IPS-18c (cell line): ENCODE measurements at regions not wholly inside any gene's neighbourhood (a gene's known extent, or its start where the extent isn't known, plus 50 kb on each side); places are given as distances from the start of the nearest gene placed in this dataset.

Source experiments
- H3K4me3 ChIP-seq: 2 replicates; pipeline ENCODE4 v1.7.0; 2013; ENCODE audit warnings: low read depth, mild to moderate bottlenecking, low read length, moderate library complexity; ENCODE audit not compliant: insufficient read depth
- H3K9me3 ChIP-seq: one replicate; pipeline ENCODE4 v1.6.1; 2013; ENCODE audit warnings: mild to moderate bottlenecking, low read length, moderate library complexity; ENCODE audit not compliant: control insufficient read depth, insufficient read depth

- Histone ChIP-seq H3K4me3 (no peak overlapping the region), H3K9me3 (peaks cover 2% of the 10 kb centered on the region)
These were observed 166.6 kb downstream of the EFNB1 start for GRCh38 chrX:68995386-68995779.

GRCh38 chrX:68994891-68995255 is 166.1 kb downstream of the EFNB1 start:
- H3K9me3 ChIP-seq = peaks cover 2% of the 10 kb centered on the region
- no peak overlapping the region for H3K4me3 ChIP-seq

GRCh38 chrX:68994135-68994890 is 165.5 kb downstream of the EFNB1 start:
- Histone ChIP-seq H3K9me3 (peaks cover 2% of the 10 kb centered on the region), H3K4me3 (no peak overlapping the region)

GRCh38 chrX:68992821-68993397 is 164.1 kb downstream of the EFNB1 start:
- H3K9me3 ChIP-seq = peaks cover 6% of the 10 kb centered on the region
- no peak overlapping the region for H3K4me3 ChIP-seq

- Histone ChIP-seq H3K9me3 (peaks cover 8% of the 10 kb centered on the region), H3K4me3 (no peak overlapping the region)
These were observed 163.0 kb downstream of the EFNB1 start for GRCh38 chrX:68991691-68992345.

- Histone ChIP-seq H3K4me3 (no peak overlapping the region), H3K9me3 (peaks cover 6% of the 10 kb centered on the region)
These were observed 162.1 kb downstream of the EFNB1 start for GRCh38 chrX:68990948-68991347.

GRCh38 chrX:68989865-68990606 is 161.2 kb downstream of the EFNB1 start:
- H3K4me3 ChIP-seq = no peak overlapping the region
- H3K9me3 ChIP-seq = peaks cover 6% of the 10 kb centered on the region

GRCh38 chrX:68989456-68989855 is 160.6 kb downstream of the EFNB1 start:
- peaks cover 6% of the 10 kb centered on the region for H3K9me3 ChIP-seq
- no peak overlapping the region for H3K4me3 ChIP-seq

GRCh38 chrX:68988865-68989264 is 160.0 kb downstream of the EFNB1 start:
- H3K9me3 ChIP-seq = peaks cover 6% of the 10 kb centered on the region
- no peak overlapping the region for H3K4me3 ChIP-seq

GRCh38 chrX:68985135-68985755 is 156.4 kb downstream of the EFNB1 start:
- Histone ChIP-seq H3K4me3 (no peak overlapping the region), H3K9me3 (peaks cover 6% of the 10 kb centered on the region)

- Histone ChIP-seq H3K4me3 (no peak overlapping the region), H3K9me3 (peaks cover 8% of the 10 kb centered on the region)
These were observed 154.4 kb downstream of the EFNB1 start for GRCh38 chrX:68983004-68983857.

GRCh38 chrX:68982476-68982875 is 153.7 kb downstream of the EFNB1 start:
- peaks cover 5% of the 10 kb centered on the region for H3K9me3 ChIP-seq

GRCh38 chrX:68980906-68981616 is 152.2 kb downstream of the EFNB1 start:
- H3K9me3 ChIP-seq = peaks cover 5% of the 10 kb centered on the region
- H3K4me3 ChIP-seq = no peak overlapping the region

More at GRCh38 chrX:68982476-68982875, 153.7 kb downstream of the EFNB1 start:
- no peak overlapping the region for H3K4me3 ChIP-seq

- H3K9me3 ChIP-seq = peaks cover 11% of the 10 kb centered on the region
- no peak overlapping the region for H3K4me3 ChIP-seq
These were observed 149.8 kb downstream of the EFNB1 start for GRCh38 chrX:68978655-68979054.

GRCh38 chrX:68978255-68978654 is 149.4 kb downstream of the EFNB1 start:
- no peak overlapping the region for H3K4me3 ChIP-seq
- H3K9me3 ChIP-seq = peaks cover 11% of the 10 kb centered on the region

- Histone ChIP-seq H3K9me3 (peaks cover 3% of the 10 kb centered on the region), H3K4me3 (no peak overlapping the region)
These were observed 124.5 kb downstream of the EFNB1 start for GRCh38 chrX:68953331-68953730.
